ENCODE measurements at regions not wholly inside any gene's neighbourhood (a gene's known extent, or its start where the extent isn't known, plus 50 kb on each side); places are given as distances from the start of the nearest gene placed in this dataset.
A peak's percentile ranks its signal among the peaks of the same experiment; 100 is the strongest.

- no peak overlapping the region for H4K5ac ChIP-seq (ENCODE audit: low read depth, low read length)
- in situ Hi-C loops (cut with MboI; ENCODE audit: low sequenced_read_pairs) = no loop called here
- no peaks in the 10 kb centered on the region for H3K9me3 ChIP-seq (ENCODE audit: control insufficient read depth, insufficient read depth, low read length)
- no peaks in the 10 kb centered on the region for H3K79me1 ChIP-seq (ENCODE audit: low read depth in 1 of 2, low read length in 2 of 2)
- no peak for ATAC-seq (ENCODE audit: low read depth)
- ChIA-PET POLR2A (ENCODE audit: unreplicated experiment) (no interaction called here), CTCF (no interaction called here)
- no peak overlapping the region for H2BK5ac ChIP-seq (ENCODE audit: low read depth, low read length, poor library complexity, severe bottlenecking)
- H2BK20ac ChIP-seq (ENCODE audit: low read depth, low read length) = no peak overlapping the region
- BruUV-seq (replicated peaks) = no TSS peak
- TF ChIP-seq CTCF (conservative IDR thresholded peaks at IDR 0.05; ENCODE audit: low read depth, low read length) (no peak), RCOR1 (IDR thresholded peaks at IDR 0.05; ENCODE audit: insufficient replicate concordance, low read length) (no peak), USF2 (IDR thresholded peaks at IDR 0.05; ENCODE audit: low read depth, low read length) (no peak), BHLHE40 (IDR thresholded peaks at IDR 0.05; ENCODE audit: low read depth, low read length) (no peak), ELK1 (IDR thresholded peaks at IDR 0.05; ENCODE audit: borderline replicate concordance, low read depth, low read length) (no peak), MAZ (IDR thresholded peaks at IDR 0.05; ENCODE audit: borderline replicate concordance, low read depth, low read length) (no peak), FOS (IDR thresholded peaks at IDR 0.05; ENCODE audit: low read depth, low read length) (no peak), POLR2A (IDR thresholded peaks at IDR 0.05; ENCODE audit: low read depth, low read length) (no peak), RAD21 (IDR thresholded peaks at IDR 0.05; ENCODE audit: low read length) (no peak), CEBPB (IDR thresholded peaks at IDR 0.05; ENCODE audit: low read depth, low read length) (no peak), NFE2L2 (IDR thresholded peaks at IDR 0.05; ENCODE audit: low read depth, low read length) (no peak), CHD1 (IDR thresholded peaks at IDR 0.05; ENCODE audit: low read depth, low read length) (no peak), SMC3 (IDR thresholded peaks at IDR 0.05; ENCODE audit: low read depth, low read length) (no peak), RFX5 (IDR thresholded peaks at IDR 0.05; ENCODE audit: low read depth, low read length) (no peak), MXI1 (IDR thresholded peaks at IDR 0.05; ENCODE audit: borderline replicate concordance, low read depth, low read length) (no peak), MAFK (IDR thresholded peaks at IDR 0.05; ENCODE audit: low read depth, low read length) (no peak)
- WGBS, 2 experiments (ENCODE audit: extremely low coverage in 2 of 2, insufficient read length in 1 of 2) = no CpG with 5 or more reads among the region's 1 CpG
- H2AFZ ChIP-seq (replicated peaks; ENCODE audit: low read length, poor library complexity) = no peak overlapping the region
- H3K27ac ChIP-seq (ENCODE audit: insufficient read depth, low read length) = no peak overlapping the region
- H2AK5ac ChIP-seq (ENCODE audit: low read depth, low read length) = no peak overlapping the region
- no peak overlapping the region for H3K4me2 ChIP-seq (ENCODE audit: low read depth, low read length)
- no peak overlapping the region for H4K91ac ChIP-seq (ENCODE audit: insufficient read depth, low read depth, low read length)
- DNase-seq = peak; percentile 6
- H2AK9ac ChIP-seq (replicated peaks; ENCODE audit: low read depth, low read length, poor library complexity) = no peak overlapping the region
- no peak overlapping the region for H3K23ac ChIP-seq (ENCODE audit: low read depth, low read length)
- H3K9me1 ChIP-seq (ENCODE audit: insufficient read depth, low read length) = no peaks in the 10 kb centered on the region
- no peak overlapping the region for H4K8ac ChIP-seq (ENCODE audit: low read depth in 2 of 2, low read length in 2 of 2)
- no peak overlapping the region for H3K4me3 ChIP-seq (ENCODE audit: insufficient read depth, low read depth, low read length)
- H3K18ac ChIP-seq (ENCODE audit: low read depth, low read length) = no peak overlapping the region
- H4K20me1 ChIP-seq (ENCODE audit: insufficient read depth, low read length) = no peaks in the 10 kb centered on the region
- no peak overlapping the region for H3K56ac ChIP-seq (ENCODE audit: extremely low read depth, insufficient read depth, low read length)
- no peaks in the 10 kb centered on the region for H3K4me1 ChIP-seq (ENCODE audit: control insufficient read depth, insufficient read depth, low read length)
- no peak overlapping the region for H2BK15ac ChIP-seq (ENCODE audit: low read depth, low read length)
- intact Hi-C loops (cut with micrococcal nuclease) = no loop called here
- H3K14ac ChIP-seq (replicated peaks; ENCODE audit: low read depth, low read length) = no peak overlapping the region
- H3K9ac ChIP-seq (ENCODE audit: low read depth, low read length) = no peak overlapping the region
- H3K27me3 ChIP-seq (ENCODE audit: control insufficient read depth, insufficient read depth, low read length) = peaks cover 10% of the 10 kb centered on the region
- H3K4ac ChIP-seq (ENCODE audit: low read depth, low read length) = no peak overlapping the region
- no peak overlapping the region for H2BK120ac ChIP-seq (ENCODE audit: low read depth, low read length)
- dilution Hi-C loops (cut with HindIII; ENCODE audit: low sequenced_read_pairs, unreplicated experiment) = no loop called here
- H3K36me3 ChIP-seq (ENCODE audit: control insufficient read depth, insufficient read depth, low read length) = no peaks in the 10 kb centered on the region
Observed at GRCh38 chrX:45274576-45274975, 73.9 kb upstream of the DIPK2B start.

Data from IMR-90 (cell line).